ENCODE measurements at regions not wholly inside any gene's neighbourhood (a gene's known extent, or its start where the extent isn't known, plus 50 kb on each side); places are given as distances from the start of the nearest gene placed in this dataset.

GRCh38 chr3:132840201-132840700 lies 118.0 kb upstream of the NPHP3 start:
- Histone ChIP-seq H3K27me3 (ENCODE audit: control insufficient read depth in 2 of 2, insufficient read depth in 2 of 2, low read length in 2 of 2) (no peaks in the 10 kb centered on the region), H3K9me3 (replicated peaks; ENCODE audit: control insufficient read depth, insufficient read depth, low read depth, low read length) (no peaks in the 10 kb centered on the region), H3K9me1 (ENCODE audit: control insufficient read depth, insufficient read depth, low read length) (no peaks in the 10 kb centered on the region), H3K9ac (ENCODE audit: insufficient read depth in 1 of 2, low read depth in 2 of 2, low read length in 2 of 2) (no peak overlapping the region), H3K27ac (ENCODE audit: extremely low read depth, low read depth, low read length) (no peak overlapping the region), H3K4me3 (no peak overlapping the region), H3K36me3 (ENCODE audit: control insufficient read depth, insufficient read depth, low read length) (no peaks in the 10 kb centered on the region), H3K4me1 (replicated peaks in 1 of 2; ENCODE audit: control insufficient read depth in 2 of 2, insufficient read depth in 2 of 2, low read length in 2 of 2) (no peaks in the 10 kb centered on the region), H3K4me2 (ENCODE audit: insufficient read depth, low read length) (no peak overlapping the region), H2AFZ (ENCODE audit: low read depth, low read length) (no peak overlapping the region), H4K20me1 (replicated peaks; ENCODE audit: control insufficient read depth, insufficient read depth, low read length) (no peaks in the 10 kb centered on the region), H3K79me2 (ENCODE audit: control insufficient read depth, insufficient read depth, low read length) (no peaks in the 10 kb centered on the region)
- ChIA-PET CTCF (ENCODE audit: low intra/inter-chr PET ratio) (no interaction called here), POLR2A (no interaction called here)
- intact Hi-C loops (cut with micrococcal nuclease) (no loop called here), in situ Hi-C loops (cut with MboI) (no loop called here)
- no TSS peak for BruUV-seq (replicated peaks)
- ATAC-seq: no peak
- no peak for DNase-seq (ENCODE audit: extremely low read depth in 1 of 4, low spot score in 3 of 4)
- FAIRE-seq: no peak
- 24% methylated on average over 3 of the region's 3 CpGs for WGBS (ENCODE audit: insufficient coverage, low coverage, missing lambda C conversion rate)
- TF ChIP-seq ZC3H4 (CRISPR knock-in tag; IDR thresholded peaks at IDR 0.05; ENCODE audit: borderline replicate concordance): no peak
- no peak for TF ChIP-seq HDAC3 (IDR thresholded peaks at IDR 0.05; ENCODE audit: borderline replicate concordance, partially characterized antibody)
- no peak for TF ChIP-seq MCM2 (IDR thresholded peaks at IDR 0.05; ENCODE audit: low read depth)
- no peak for TF ChIP-seq THRB (CRISPR knock-in tag; conservative IDR thresholded peaks at IDR 0.05)
- no peak for TF ChIP-seq FOXK1 (CRISPR knock-in tag; IDR thresholded peaks at IDR 0.05; ENCODE audit: borderline replicate concordance)
- TF ChIP-seq NCOA1 (IDR thresholded peaks at IDR 0.05; ENCODE audit: low read depth): no peak
- TF ChIP-seq ZNF395 (CRISPR knock-in tag; IDR thresholded peaks at IDR 0.05): no peak
- TF ChIP-seq CREBBP (IDR thresholded peaks at IDR 0.05; ENCODE audit: low read depth, low read length): no peak
- TF ChIP-seq RBM34 (IDR thresholded peaks at IDR 0.05; ENCODE audit: borderline replicate concordance, insufficient read depth, low read length): no peak
- no peak for TF ChIP-seq SRSF9 (IDR thresholded peaks at IDR 0.05; ENCODE audit: borderline replicate concordance, low read depth, low read length)
- no peak for TF ChIP-seq SUPT5H (IDR thresholded peaks at IDR 0.05)
- TF ChIP-seq CSDE1 (IDR thresholded peaks at IDR 0.05): no peak
- TF ChIP-seq ZNF696 (CRISPR knock-in tag; conservative IDR thresholded peaks at IDR 0.05): no peak
- TF ChIP-seq THAP7 (CRISPR knock-in tag; IDR thresholded peaks at IDR 0.05): no peak
- TF ChIP-seq RBM15 (IDR thresholded peaks at IDR 0.05; ENCODE audit: insufficient read depth, low read length): no peak
- no peak for TF ChIP-seq ZNF398 (CRISPR knock-in tag; IDR thresholded peaks at IDR 0.05)
- no peak for TF ChIP-seq CREM (IDR thresholded peaks at IDR 0.05; ENCODE audit: low read depth)
- no peak for TF ChIP-seq KDM4B (IDR thresholded peaks at IDR 0.05; ENCODE audit: borderline replicate concordance in 2 of 2, low read depth in 1 of 2)
